ACHN (cell line): ENCODE measurements at regions not wholly inside any gene's neighbourhood (a gene's known extent, or its start where the extent isn't known, plus 50 kb on each side); places are given as distances from the start of the nearest gene placed in this dataset.

Experiments
- DNase-seq: peaks from one replicate; pipeline ENCODE4 v3.0.0-alpha.2; 2015
- in situ Hi-C: cut with HindIII; loops from 2 replicates; pipeline ENCODE4 v1.10.0; 2017; ENCODE audit warnings: low sequenced_read_pairs, low pct_ligation_motif_present, low pct_unique_long_range_greater_than_20kb

GRCh38 chr17:11094331-11094730, 146.7 kb upstream of the SHISA6 start:
- in situ Hi-C loops, result no loop called here

GRCh38 chr17:11086646-11087340, 154.2 kb upstream of the SHISA6 start:
- in situ Hi-C loops, result no loop called here

More at GRCh38 chr17:11094331-11094730, 146.7 kb upstream of the SHISA6 start:
- no peak for DNase-seq

GRCh38 chr17:11082559-11082958, 158.5 kb upstream of the SHISA6 start:
- in situ Hi-C loops, result no loop called here
- no peak for DNase-seq

More at GRCh38 chr17:11086646-11087340, 154.2 kb upstream of the SHISA6 start:
- DNase-seq, result no peak

GRCh38 chr17:11081342-11081741, 159.7 kb upstream of the SHISA6 start:
- DNase-seq, result no peak
- in situ Hi-C loops, result no loop called here

GRCh38 chr17:11077673-11078072, 163.3 kb upstream of the SHISA6 start:
- no peak for DNase-seq
- in situ Hi-C loops, result no loop called here

- DNase-seq, result no peak
- in situ Hi-C loops, result no loop called here
Measured at GRCh38 chr17:11074451-11074850, 166.6 kb upstream of the SHISA6 start.

- DNase-seq, result no peak
- in situ Hi-C loops, result no loop called here
Measured at GRCh38 chr17:11056926-11057325, 184.1 kb upstream of the SHISA6 start.

GRCh38 chr17:11053846-11054245, 187.2 kb upstream of the SHISA6 start:
- in situ Hi-C loops, result no loop called here
- DNase-seq, result no peak

GRCh38 chr17:11049539-11049938, 191.5 kb upstream of the SHISA6 start:
- in situ Hi-C loops, result no loop called here

GRCh38 chr17:11047228-11047627, 193.8 kb upstream of the SHISA6 start:
- no peak for DNase-seq
- in situ Hi-C loops, result no loop called here

More at GRCh38 chr17:11049539-11049938, 191.5 kb upstream of the SHISA6 start:
- no peak for DNase-seq

GRCh38 chr17:11039342-11039741, 201.5 kb upstream of the PIRT start:
- DNase-seq, result no peak

GRCh38 chr17:11035681-11036080, 197.8 kb upstream of the PIRT start:
- in situ Hi-C loops, result no loop called here
- no peak for DNase-seq

More at GRCh38 chr17:11039342-11039741, 201.5 kb upstream of the PIRT start:
- in situ Hi-C loops, result no loop called here

- in situ Hi-C loops, result no loop called here
- no peak for DNase-seq
Measured at GRCh38 chr17:11031787-11032186, 193.9 kb upstream of the PIRT start.

- no peak for DNase-seq
- in situ Hi-C loops, result no loop called here
Measured at GRCh38 chr17:11029791-11030190, 191.9 kb upstream of the PIRT start.

- in situ Hi-C loops, result no loop called here
- no peak for DNase-seq
Measured at GRCh38 chr17:11028349-11028748, 190.5 kb upstream of the PIRT start.

GRCh38 chr17:11026903-11027302, 189.0 kb upstream of the PIRT start:
- in situ Hi-C loops, result no loop called here
- DNase-seq, result no peak

- DNase-seq, result no peak
- in situ Hi-C loops, result no loop called here
Measured at GRCh38 chr17:11023639-11024479, 186.0 kb upstream of the PIRT start.

GRCh38 chr17:11006530-11006929, 168.6 kb upstream of the PIRT start:
- DNase-seq, result no peak

GRCh38 chr17:11005940-11006339, 168.1 kb upstream of the PIRT start:
- no peak for DNase-seq
- in situ Hi-C loops, result no loop called here

More at GRCh38 chr17:11006530-11006929, 168.6 kb upstream of the PIRT start:
- in situ Hi-C loops, result no loop called here

GRCh38 chr17:11002417-11002816, 164.5 kb upstream of the PIRT start:
- in situ Hi-C loops, result no loop called here
- no peak for DNase-seq
